ENCODE measurements at regions not wholly inside any gene's neighbourhood (a gene's known extent, or its start where the extent isn't known, plus 50 kb on each side); places are given as distances from the start of the nearest gene placed in this dataset.
A peak's percentile ranks its signal among the peaks of the same experiment; 100 is the strongest.

- no peak overlapping the region for H3K4me3 ChIP-seq
- TF ChIP-seq EP300 (IDR thresholded peaks at IDR 0.05; ENCODE audit: low read depth) (peak; percentile 81), CTCF (IDR thresholded peaks at IDR 0.05) (no peak), POLR2A (IDR thresholded peaks at IDR 0.05) (no peak), POLR2AphosphoS5 (IDR thresholded peaks at IDR 0.05) (peak in 2 of 3 donors; percentile 24 to 53)
- peak overlapping the region; percentile 7 to 65 (median 50) for H3K27ac ChIP-seq
- no peaks in the 10 kb centered on the region for H3K9me3 ChIP-seq
- DNase-seq = peak; percentile 66
- 34% methylated on average over 5 of the region's 5 CpGs; no CpG with 5 or more reads in 1 of the 2 donors for WGBS, 2 donors (ENCODE audit: low coverage in 1 of 2)
- no peaks in the 10 kb centered on the region for H3K36me3 ChIP-seq
- in situ Hi-C loops (cut with MboI; ENCODE audit: low pct_ligation_motif_present in 1 of 4, low pct_unique_long_range_greater_than_20kb in 1 of 4, low sequenced_read_pairs in 3 of 4) = no loop called here
- intact Hi-C loops (cut with DNase I; ENCODE audit: low total_unique reads) = loop anchor here (1.0 kb wide), 1 partner anchor 335 kb away; the partner anchor contains the start of gene RHOU
- no peaks in the 10 kb centered on the region for H3K27me3 ChIP-seq
- peaks cover 0 to 27% (median 5%) of the 10 kb centered on the region in 4 donors for H3K4me1 ChIP-seq
Observed at GRCh38 chr1:229070168-229070567, 200.7 kb upstream of the RAB4A start.

GRCh38 chr1:229073251-229073650 lies 197.7 kb upstream of the RAB4A start:
- H3K36me3 ChIP-seq = no peaks in the 10 kb centered on the region
- H3K9me3 ChIP-seq = no peaks in the 10 kb centered on the region
- no peaks in the 10 kb centered on the region for H3K27me3 ChIP-seq
- H3K4me3 ChIP-seq = no peak overlapping the region
- in situ Hi-C loops (cut with MboI; ENCODE audit: low pct_ligation_motif_present in 1 of 4, low pct_unique_long_range_greater_than_20kb in 1 of 4, low sequenced_read_pairs in 3 of 4) (no loop called here), intact Hi-C loops (cut with DNase I; ENCODE audit: low total_unique reads) (no loop called here)
- no peak overlapping the region for H3K27ac ChIP-seq
- DNase-seq = no peak
- 87 to 91% methylated on average over 3 to 6 of the region's 6 CpGs for WGBS, 2 donors (ENCODE audit: low coverage in 1 of 2)
- peaks cover 0 to 15% (median 4%) of the 10 kb centered on the region in 4 donors for H3K4me1 ChIP-seq
- TF ChIP-seq CTCF (IDR thresholded peaks at IDR 0.05) = no peak
- TF ChIP-seq POLR2A (IDR thresholded peaks at IDR 0.05) = no peak
- no peak for TF ChIP-seq EP300 (IDR thresholded peaks at IDR 0.05; ENCODE audit: low read depth)
- no peak for TF ChIP-seq POLR2AphosphoS5 (IDR thresholded peaks at IDR 0.05)

GRCh38 chr1:229075217-229075616 lies 195.7 kb upstream of the RAB4A start:
- in situ Hi-C loops (cut with MboI; ENCODE audit: low pct_ligation_motif_present in 1 of 4, low pct_unique_long_range_greater_than_20kb in 1 of 4, low sequenced_read_pairs in 3 of 4) (no loop called here), intact Hi-C loops (cut with DNase I; ENCODE audit: low total_unique reads) (no loop called here)
- 56% methylated on average over 2 of the region's 2 CpGs; no CpG with 5 or more reads in 1 of the 2 donors for WGBS, 2 donors (ENCODE audit: low coverage in 1 of 2)
- no peak for DNase-seq
- H3K27ac ChIP-seq = no peak overlapping the region
- H3K4me3 ChIP-seq = no peak overlapping the region
- H3K4me1 ChIP-seq = peaks cover 0 to 9% (median under 1%) of the 10 kb centered on the region in 4 donors
- H3K27me3 ChIP-seq = no peaks in the 10 kb centered on the region
- TF ChIP-seq CTCF (IDR thresholded peaks at IDR 0.05) (no peak), EP300 (IDR thresholded peaks at IDR 0.05; ENCODE audit: low read depth) (no peak), POLR2AphosphoS5 (IDR thresholded peaks at IDR 0.05) (no peak), POLR2A (IDR thresholded peaks at IDR 0.05) (no peak)
- no peaks in the 10 kb centered on the region for H3K36me3 ChIP-seq
- no peaks in the 10 kb centered on the region for H3K9me3 ChIP-seq

- H3K4me3 ChIP-seq = no peak overlapping the region
- in situ Hi-C loops (cut with MboI; ENCODE audit: low pct_ligation_motif_present in 1 of 4, low pct_unique_long_range_greater_than_20kb in 1 of 4, low sequenced_read_pairs in 3 of 4) (no loop called here), intact Hi-C loops (cut with DNase I; ENCODE audit: low total_unique reads) (no loop called here)
- peaks cover 0 to 4% of the 10 kb centered on the region in 2 donors for H3K9me3 ChIP-seq
- no peak for DNase-seq
- H3K27ac ChIP-seq = no peak overlapping the region
- WGBS, 2 donors (ENCODE audit: low coverage in 1 of 2) = 87 to 89% methylated on average over 4 of the region's 4 CpGs
- TF ChIP-seq POLR2A (IDR thresholded peaks at IDR 0.05) = no peak
- no peak for TF ChIP-seq CTCF (IDR thresholded peaks at IDR 0.05)
- TF ChIP-seq EP300 (IDR thresholded peaks at IDR 0.05; ENCODE audit: low read depth) = no peak
- no peak for TF ChIP-seq POLR2AphosphoS5 (IDR thresholded peaks at IDR 0.05)
- H3K36me3 ChIP-seq = no peaks in the 10 kb centered on the region
- H3K27me3 ChIP-seq = no peaks in the 10 kb centered on the region
- peaks cover 0 to 6% (median 0%) of the 10 kb centered on the region in 4 donors for H3K4me1 ChIP-seq
Observed at GRCh38 chr1:229075716-229076115, 195.2 kb upstream of the RAB4A start.
